GM23248 (cell line): ENCODE measurements at regions not wholly inside any gene's neighbourhood (a gene's known extent, or its start where the extent isn't known, plus 50 kb on each side); places are given as distances from the start of the nearest gene placed in this dataset.

Source experiments
- EZH2 ChIP-seq: fragments of 200-600 bp; sonication (generic); IDR thresholded peaks from 2 replicates; pipeline ENCODE4 v1.6.1; 2018; ENCODE audit warnings: antibody characterized with exemption, mild to moderate bottlenecking; ENCODE audit not compliant: insufficient read depth, poor library complexity, severe bottlenecking
- EZH2phosphoT487 ChIP-seq: fragments of 200-600 bp; sonication (generic); IDR thresholded peaks from 2 replicates; pipeline ENCODE4 v1.6.1; 2018; ENCODE audit warnings: antibody characterized with exemption, moderate library complexity, mild to moderate bottlenecking, low read depth; ENCODE audit not compliant: insufficient read depth

DNA sequence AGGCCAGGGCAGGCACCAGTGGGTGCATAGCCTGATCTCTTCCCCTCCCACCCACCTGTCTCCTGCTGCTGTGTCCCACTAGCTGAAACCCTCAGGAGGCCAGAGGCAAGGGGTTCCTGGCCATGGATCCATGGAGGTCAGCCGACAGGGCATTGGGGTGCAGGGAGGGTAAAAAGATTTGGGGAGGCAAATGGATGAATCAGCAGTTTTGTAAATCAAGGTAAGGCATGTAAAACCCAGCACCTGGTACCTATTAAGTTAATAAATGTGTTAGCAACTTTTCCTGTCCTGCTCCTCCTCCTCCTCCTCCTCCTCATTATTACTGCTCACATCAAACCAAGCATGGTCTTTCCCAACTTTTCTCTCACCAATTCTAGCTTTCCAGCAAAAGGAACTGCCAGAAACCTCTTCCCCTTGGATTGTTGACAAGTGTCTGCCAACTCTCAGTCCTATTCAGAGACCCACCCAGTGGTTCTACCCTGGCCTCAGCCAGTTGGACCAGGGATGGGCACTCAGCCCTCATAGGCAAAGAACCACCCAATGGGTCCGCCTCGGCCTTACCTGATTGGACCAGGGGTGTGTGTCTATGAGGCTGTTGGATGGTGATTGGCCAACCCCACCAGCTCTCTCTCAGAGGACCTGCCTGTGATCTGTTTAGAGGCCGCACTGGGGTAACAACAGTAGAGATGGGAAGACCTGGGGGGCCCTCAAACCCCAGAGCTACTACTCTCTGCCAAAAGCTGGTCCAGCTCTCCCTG, 155.7 kb upstream of the GSC start:
- TF ChIP-seq EZH2 (no peak), EZH2phosphoT487 (no peak)
